GM13976 (cell line): ENCODE measurements at regions not wholly inside any gene's neighbourhood (a gene's known extent, or its start where the extent isn't known, plus 50 kb on each side); places are given as distances from the start of the nearest gene placed in this dataset.

Experiments
- DNase-seq: peaks from one replicate; pipeline ENCODE4 v3.0.0; 2012; ENCODE audit warnings: low spot score
- in situ Hi-C: fragments of 300-500 bp; cut with MboI; formaldehyde crosslinking; loops from one replicate; pipeline ENCODE4 v1.12.0; 2022; ENCODE audit warnings: low sequenced_read_pairs, mixed read lengths, inconsistent platforms; ENCODE audit not compliant: unreplicated experiment
- TF ChIP-seq, protein P1 (sequence below): IDR thresholded peaks from 2 replicates; pipeline ENCODE4 v1.5.1; 2012; ENCODE audit warnings: borderline replicate concordance, mild to moderate bottlenecking; ENCODE audit not compliant: insufficient read depth; ENCODE audit errors: extremely low read depth, missing control alignments, control extremely low read depth

DNA sequence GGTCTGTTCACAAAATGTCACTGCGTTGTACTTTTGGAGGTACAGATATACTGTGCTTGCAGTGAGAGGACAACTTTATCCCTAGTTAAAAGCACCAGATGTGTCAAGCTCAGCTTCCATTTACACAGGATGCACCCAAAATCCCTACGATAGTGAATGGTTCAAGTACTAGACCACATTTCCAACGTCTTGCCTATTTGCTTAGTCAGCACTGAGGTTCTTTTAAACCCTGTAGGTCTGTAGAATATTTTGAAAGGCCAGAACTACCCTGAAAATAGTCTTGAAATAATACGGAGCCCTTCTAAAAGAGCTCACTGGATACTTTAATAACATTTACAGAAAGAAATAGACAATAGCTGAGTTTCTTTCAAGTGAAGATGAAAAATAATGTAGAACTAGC is 466.1 kb downstream of the FUT8 start:
- TF ChIP-seq, protein P1, sequence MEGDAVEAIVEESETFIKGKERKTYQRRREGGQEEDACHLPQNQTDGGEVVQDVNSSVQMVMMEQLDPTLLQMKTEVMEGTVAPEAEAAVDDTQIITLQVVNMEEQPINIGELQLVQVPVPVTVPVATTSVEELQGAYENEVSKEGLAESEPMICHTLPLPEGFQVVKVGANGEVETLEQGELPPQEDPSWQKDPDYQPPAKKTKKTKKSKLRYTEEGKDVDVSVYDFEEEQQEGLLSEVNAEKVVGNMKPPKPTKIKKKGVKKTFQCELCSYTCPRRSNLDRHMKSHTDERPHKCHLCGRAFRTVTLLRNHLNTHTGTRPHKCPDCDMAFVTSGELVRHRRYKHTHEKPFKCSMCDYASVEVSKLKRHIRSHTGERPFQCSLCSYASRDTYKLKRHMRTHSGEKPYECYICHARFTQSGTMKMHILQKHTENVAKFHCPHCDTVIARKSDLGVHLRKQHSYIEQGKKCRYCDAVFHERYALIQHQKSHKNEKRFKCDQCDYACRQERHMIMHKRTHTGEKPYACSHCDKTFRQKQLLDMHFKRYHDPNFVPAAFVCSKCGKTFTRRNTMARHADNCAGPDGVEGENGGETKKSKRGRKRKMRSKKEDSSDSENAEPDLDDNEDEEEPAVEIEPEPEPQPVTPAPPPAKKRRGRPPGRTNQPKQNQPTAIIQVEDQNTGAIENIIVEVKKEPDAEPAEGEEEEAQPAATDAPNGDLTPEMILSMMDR = no peak
- in situ Hi-C loops = no loop called here
- DNase-seq = no peak

DNA sequence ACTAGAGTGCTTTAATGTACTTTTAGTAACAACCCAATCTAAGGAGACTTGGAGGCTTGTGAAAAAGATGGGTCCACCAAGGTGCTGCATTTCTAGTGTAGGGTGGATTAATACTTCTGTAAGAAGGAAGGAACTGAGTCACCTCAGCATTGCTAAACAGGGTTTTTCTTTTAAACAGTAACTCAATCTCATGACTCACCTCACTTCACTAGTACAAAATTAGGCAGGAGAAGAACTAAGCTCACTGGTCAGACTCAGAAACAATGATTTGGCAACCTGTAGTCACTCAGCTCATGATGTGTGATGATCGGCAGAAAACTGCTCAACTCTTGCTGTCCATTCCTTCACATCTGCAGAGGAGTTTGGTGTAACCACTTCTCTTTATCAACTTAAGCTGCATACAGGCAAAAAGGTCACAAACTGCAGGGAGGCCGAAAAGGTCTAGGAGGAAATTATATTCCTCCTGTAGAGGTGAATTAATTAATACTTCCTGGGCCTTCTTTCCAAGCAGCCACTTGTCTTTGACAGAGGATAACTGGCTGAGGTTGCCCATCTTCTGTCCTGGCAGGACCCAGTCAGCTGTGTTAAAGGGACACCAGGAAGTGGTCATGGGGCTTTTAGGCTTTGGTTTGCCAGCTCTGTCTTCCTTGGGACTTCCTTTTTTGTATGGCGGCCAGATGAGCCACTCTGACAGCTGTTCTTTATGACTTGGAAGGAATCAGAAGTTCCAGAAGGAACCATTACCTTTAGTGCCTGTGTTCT is 466.9 kb downstream of the FUT8 start:
- no peak for DNase-seq
- TF ChIP-seq, protein P1 = no peak
- in situ Hi-C loops = no loop called here

DNA sequence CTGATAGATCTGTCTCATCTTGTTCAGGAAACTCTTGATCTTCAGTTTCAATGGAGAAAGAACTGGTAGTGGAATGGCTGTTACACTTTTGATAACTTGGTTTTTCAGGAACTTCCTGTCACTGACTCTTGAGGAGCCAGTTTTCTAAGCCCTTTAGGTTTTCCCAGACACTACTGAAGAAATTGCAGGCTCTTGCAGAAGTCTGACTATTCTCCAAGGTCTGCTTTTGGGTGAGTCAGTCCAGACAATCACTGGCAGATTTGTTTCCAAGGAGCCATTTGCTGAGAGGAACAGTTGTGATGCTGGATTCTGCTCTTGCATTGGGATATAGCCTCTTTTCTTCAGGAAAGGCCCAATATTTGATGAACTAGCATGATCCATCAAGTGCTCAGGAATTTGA is 468.0 kb downstream of the FUT8 start:
- in situ Hi-C loops = no loop called here
- TF ChIP-seq, protein P1 = no peak
- no peak for DNase-seq

DNA sequence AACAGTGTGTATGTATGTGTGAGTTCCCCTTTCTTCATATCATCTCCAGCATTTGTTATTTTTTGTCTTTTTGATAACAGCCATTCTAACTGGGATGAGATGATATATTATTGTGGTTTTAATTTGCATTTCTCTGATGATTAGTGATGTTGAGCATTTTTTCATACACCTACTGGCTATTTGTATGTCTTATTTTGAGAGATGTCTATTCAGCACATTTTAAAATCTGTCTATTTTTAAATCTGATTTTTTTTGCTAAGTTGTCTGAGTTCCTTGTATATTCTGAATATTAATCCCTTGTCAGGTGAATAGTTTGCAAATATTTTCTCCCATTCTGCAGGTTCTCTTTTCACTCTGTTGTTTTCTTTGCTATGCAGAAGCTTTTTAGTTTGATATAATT is 469.1 kb downstream of the FUT8 start:
- in situ Hi-C loops = no loop called here
- TF ChIP-seq, protein P1 = no peak
- DNase-seq = no peak

DNA sequence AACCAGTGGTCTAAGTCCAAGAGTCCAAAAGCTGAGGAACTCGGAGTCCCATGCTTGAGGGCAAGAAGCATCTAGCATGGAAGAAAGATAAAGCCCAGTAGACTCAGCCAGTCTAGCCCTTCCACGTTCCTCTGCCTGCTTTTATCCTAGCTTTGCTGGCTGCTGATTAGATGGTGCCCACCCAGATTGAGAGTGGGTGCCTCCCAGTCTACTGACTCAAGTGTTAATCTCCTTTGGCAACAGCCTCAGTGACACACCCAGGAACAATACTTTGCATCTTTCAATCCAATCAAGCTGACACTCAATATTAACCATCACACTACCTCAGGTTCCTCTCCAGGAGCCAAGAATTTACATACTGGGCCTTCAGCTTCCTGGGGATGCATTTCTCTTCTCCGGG is 476.1 kb downstream of the FUT8 start:
- DNase-seq = no peak
- in situ Hi-C loops = no loop called here
- TF ChIP-seq, protein P1 = no peak

DNA sequence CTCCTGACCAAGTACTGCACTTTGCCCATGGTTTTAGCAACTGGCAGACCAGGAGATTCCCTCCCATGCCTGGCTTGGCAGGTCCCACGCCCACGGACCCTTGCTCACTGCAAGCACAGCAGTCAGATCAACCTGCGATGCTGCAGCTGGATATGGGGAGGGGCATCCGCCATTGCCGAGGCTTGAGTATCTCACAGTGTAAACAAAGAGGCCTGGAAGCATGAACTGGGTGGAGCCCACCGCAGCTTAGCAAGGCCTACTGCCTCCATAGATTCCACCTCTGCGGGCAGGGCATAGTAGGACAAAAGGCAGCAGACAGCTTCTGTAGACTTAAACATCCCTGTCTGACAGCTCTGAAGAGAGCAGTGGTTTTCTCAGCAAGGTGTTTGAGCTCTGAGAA is 479.8 kb downstream of the FUT8 start:
- in situ Hi-C loops = no loop called here
- TF ChIP-seq, protein P1 = no peak
- no peak for DNase-seq

DNA sequence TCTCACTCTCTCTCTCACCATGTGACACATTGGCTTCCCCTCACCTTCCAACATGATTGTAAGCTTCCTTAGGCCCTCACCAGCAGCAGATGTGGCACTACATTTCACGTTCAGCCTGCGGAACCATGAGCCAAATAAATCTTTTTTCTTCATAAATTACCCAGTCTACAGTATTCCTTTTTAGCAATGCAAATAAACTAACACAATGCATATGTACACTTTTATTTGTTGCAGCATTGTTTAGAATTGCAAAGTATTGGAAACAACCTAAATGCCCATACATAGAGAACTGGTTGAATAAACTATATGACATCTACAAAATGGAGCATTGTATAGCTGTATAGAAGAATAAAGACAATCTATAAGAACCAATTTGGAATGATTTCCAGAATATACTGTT is 487.6 kb downstream of the FUT8 start:
- in situ Hi-C loops = no loop called here
- no peak for DNase-seq
- TF ChIP-seq, protein P1 = no peak
